Neural progenitor cell (in vitro differentiated cells): ENCODE measurements at regions not wholly inside any gene's neighbourhood (a gene's known extent, or its start where the extent isn't known, plus 50 kb on each side); places are given as distances from the start of the nearest gene placed in this dataset.

Source experiments
- DNase-seq: peaks from one replicate; pipeline ENCODE4 v3.0.0-alpha.2; 2016; ENCODE audit warnings: low spot score
- H2AFZ ChIP-seq: fragments of 200-600 bp; sonication (generic); replicated peaks from 2 replicates; pipeline ENCODE4 v1.6.1; 2016; ENCODE audit warnings: antibody characterized with exemption
- H3F3A ChIP-seq: fragments of 200-600 bp; sonication (generic); 2 replicates; pipeline ENCODE4 v1.6.1; 2016; ENCODE audit warnings: antibody characterized with exemption, low read depth
- H3K27ac ChIP-seq: fragments of 200-600 bp; sonication (generic); 2 replicates; pipeline ENCODE4 v1.5.1; 2016; ENCODE audit warnings: mild to moderate bottlenecking
- H3K27me3 ChIP-seq: fragments of 200-600 bp; sonication (generic); 2 replicates; pipeline ENCODE4 v1.6.1; 2016; ENCODE audit warnings: mild to moderate bottlenecking, moderate library complexity
- H3K36me3 ChIP-seq: fragments of 200-600 bp; sonication (generic); 2 replicates; pipeline ENCODE4 v1.5.1; 2016
- H3K4me1 ChIP-seq: fragments of 200-600 bp; sonication (generic); 2 replicates; pipeline ENCODE4 v1.6.1; 2016; ENCODE audit warnings: mixed run types
- H3K4me2 ChIP-seq: fragments of 200-600 bp; sonication (generic); 2 replicates; pipeline ENCODE4 v1.6.1; 2016
- H3K4me3 ChIP-seq: fragments of 200-600 bp; sonication (generic); 2 replicates; pipeline ENCODE4 v1.5.1; 2016
- H3K79me2 ChIP-seq: fragments of 200-600 bp; sonication (generic); 2 replicates; pipeline ENCODE4 v1.6.1; 2016; ENCODE audit warnings: low read depth
- H3K9ac ChIP-seq: fragments of 200-600 bp; sonication (generic); 2 replicates; pipeline ENCODE4 v1.6.1; 2016
- H3K9me3 ChIP-seq: fragments of 200-600 bp; sonication (generic); 2 replicates; pipeline ENCODE4 v1.5.1; 2016; ENCODE audit warnings: low read depth
- H4K20me1 ChIP-seq: fragments of 200-600 bp; sonication (generic); 2 replicates; pipeline ENCODE4 v1.6.1; 2016; ENCODE audit warnings: low read depth
- H3K27ac Mint-ChIP-seq: 3 replicates; pipeline ENCODE4 v1.8.0; 2021; ENCODE audit warnings: mixed read lengths
- H3K27me3 Mint-ChIP-seq: 2 replicates; pipeline ENCODE4 v1.8.0; 2022; ENCODE audit warnings: low read depth, mild to moderate bottlenecking, inconsistent platforms, moderate library complexity, mixed read lengths; ENCODE audit not compliant: insufficient read depth
- H3K36me3 Mint-ChIP-seq: 3 replicates; pipeline ENCODE4 v1.8.0; 2021; ENCODE audit warnings: mixed read lengths
- H3K4me1 Mint-ChIP-seq: 3 replicates; pipeline ENCODE4 v1.8.0; 2021; ENCODE audit warnings: mixed read lengths
- H3K4me3 Mint-ChIP-seq: 3 replicates; pipeline ENCODE4 v1.8.0; 2021; ENCODE audit warnings: mild to moderate bottlenecking, moderate library complexity, mixed read lengths
- H3K9me3 Mint-ChIP-seq: 3 replicates; pipeline ENCODE4 v1.8.0; 2020; ENCODE audit warnings: mixed read lengths
- CTCF ChIP-seq: fragments of 200-600 bp; sonication (generic); IDR thresholded peaks from 2 replicates; pipeline ENCODE4 v1.5.1; 2017; ENCODE audit warnings: antibody characterized with exemption, mild to moderate bottlenecking
- EZH2 ChIP-seq: fragments of 200-600 bp; sonication (generic); IDR thresholded peaks from 2 replicates; pipeline ENCODE4 v1.6.1; 2017; ENCODE audit warnings: antibody characterized with exemption, mild to moderate bottlenecking, moderate library complexity
- EZH2phosphoT487 ChIP-seq: fragments of 200-600 bp; sonication (generic); IDR thresholded peaks from 2 replicates; pipeline ENCODE4 v1.6.1; 2017; ENCODE audit warnings: antibody characterized with exemption

- no peak overlapping the region for H3K4me3 Mint-ChIP-seq
- Histone ChIP-seq H3K79me2 (no peaks in the 10 kb centered on the region), H3K9ac (no peak overlapping the region), H3K27ac (no peak overlapping the region), H2AFZ (no peak overlapping the region), H3K4me1 (peaks cover 15% of the 10 kb centered on the region), H3K4me3 (no peak overlapping the region), H3K27me3 (no peaks in the 10 kb centered on the region), H3F3A (peaks cover 8% of the 10 kb centered on the region), H3K4me2 (no peak overlapping the region), H3K36me3 (no peaks in the 10 kb centered on the region), H3K9me3 (no peaks in the 10 kb centered on the region), H4K20me1 (no peaks in the 10 kb centered on the region)
- no peaks in the 10 kb centered on the region for H3K27me3 Mint-ChIP-seq
- H3K9me3 Mint-ChIP-seq: peaks cover 28% of the 10 kb centered on the region
- DNase-seq: no peak
- peaks cover 4% of the 10 kb centered on the region for H3K4me1 Mint-ChIP-seq
- no peak overlapping the region for H3K27ac Mint-ChIP-seq
- H3K36me3 Mint-ChIP-seq: peaks cover 6% of the 10 kb centered on the region
- TF ChIP-seq EZH2phosphoT487: no peak
- no peak for TF ChIP-seq EZH2
- no peak for TF ChIP-seq CTCF
Measured at GRCh38 chr1:184294101-184294500, 92.7 kb upstream of the C1orf21 start.

DNA sequence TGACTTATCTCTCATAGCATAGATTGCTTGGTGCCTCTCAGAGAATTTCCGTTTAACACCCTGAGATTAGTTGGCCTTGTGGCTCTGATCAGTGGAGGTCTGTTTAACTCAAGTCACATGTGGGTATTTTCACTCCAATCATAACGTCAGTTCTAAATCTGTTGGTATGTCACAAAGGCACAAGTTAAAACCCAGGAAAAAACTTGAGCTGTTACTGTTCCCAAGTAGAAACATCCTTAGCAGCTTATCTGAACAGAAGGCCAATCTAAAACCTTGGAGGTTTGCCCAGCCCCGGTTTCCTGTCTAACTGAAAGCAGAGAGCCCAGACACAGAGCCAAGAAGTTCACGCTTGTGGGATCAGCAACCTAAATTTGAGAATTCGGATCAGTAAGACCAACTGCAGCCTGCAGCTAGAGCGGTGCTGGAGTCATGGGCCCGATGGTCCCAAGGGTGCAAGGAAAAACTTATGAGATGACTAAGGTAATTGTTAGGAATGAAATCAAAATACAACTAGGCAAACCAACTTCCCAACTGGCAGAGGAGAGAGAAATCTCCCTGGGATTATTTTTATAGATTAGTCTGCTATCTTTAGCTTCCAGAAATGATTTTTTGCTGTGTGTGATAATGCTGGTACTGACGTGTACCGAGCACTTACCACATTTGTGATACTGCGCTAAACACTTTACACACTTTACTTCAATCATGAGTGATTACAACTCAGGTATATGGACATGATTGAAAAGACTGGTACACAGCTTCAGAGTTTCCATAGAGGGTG lies 90.2 kb upstream of the C1orf21 start:
- H3K4me3 ChIP-seq: no peak overlapping the region
- no peaks in the 10 kb centered on the region for H3K9me3 ChIP-seq
- H3K4me2 ChIP-seq: no peak overlapping the region
- Mint-ChIP-seq H3K27ac (no peak overlapping the region), H3K36me3 (no peaks in the 10 kb centered on the region), H3K27me3 (no peaks in the 10 kb centered on the region), H3K4me1 (peaks cover 8% of the 10 kb centered on the region), H3K9me3 (peaks cover 7% of the 10 kb centered on the region), H3K4me3 (no peak overlapping the region)
- H3F3A ChIP-seq: peaks cover 11% of the 10 kb centered on the region
- no peaks in the 10 kb centered on the region for H3K27me3 ChIP-seq
- no peak overlapping the region for H3K9ac ChIP-seq
- no peaks in the 10 kb centered on the region for H3K36me3 ChIP-seq
- no peaks in the 10 kb centered on the region for H4K20me1 ChIP-seq
- DNase-seq: no peak
- H3K79me2 ChIP-seq: no peaks in the 10 kb centered on the region
- H3K4me1 ChIP-seq: peaks cover 24% of the 10 kb centered on the region
- H3K27ac ChIP-seq: no peak overlapping the region
- no peak overlapping the region for H2AFZ ChIP-seq
- TF ChIP-seq EZH2 (no peak), CTCF (no peak), EZH2phosphoT487 (no peak)

- Histone ChIP-seq H3K9ac (no peak overlapping the region), H3K4me1 (peaks cover 24% of the 10 kb centered on the region), H3K27me3 (no peaks in the 10 kb centered on the region), H3K36me3 (no peaks in the 10 kb centered on the region), H3F3A (peaks cover 11% of the 10 kb centered on the region), H4K20me1 (no peaks in the 10 kb centered on the region), H2AFZ (no peak overlapping the region), H3K27ac (no peak overlapping the region), H3K4me3 (no peak overlapping the region), H3K9me3 (no peaks in the 10 kb centered on the region), H3K79me2 (no peaks in the 10 kb centered on the region), H3K4me2 (no peak overlapping the region)
- Mint-ChIP-seq H3K4me1 (peaks cover 8% of the 10 kb centered on the region), H3K36me3 (no peaks in the 10 kb centered on the region), H3K27me3 (no peaks in the 10 kb centered on the region), H3K9me3 (peaks cover 1% of the 10 kb centered on the region), H3K27ac (no peak overlapping the region), H3K4me3 (no peak overlapping the region)
- TF ChIP-seq EZH2phosphoT487 (no peak), CTCF (no peak), EZH2 (no peak)
- no peak for DNase-seq
Measured at GRCh38 chr1:184297244-184297750, 89.5 kb upstream of the C1orf21 start.
